GM18868 (cell line): ENCODE measurements at regions not wholly inside any gene's neighbourhood (a gene's known extent, or its start where the extent isn't known, plus 50 kb on each side); places are given as distances from the start of the nearest gene placed in this dataset.
"Not testable (repeated sequence)": the region's sequence is repeated elsewhere in the genome, so short reads cannot be mapped to it uniquely, and the experiment has no call there.

Experiments used
- ATAC-seq: cut with Tn5 transposase; IDR thresholded peaks from one replicate; pipeline ENCODE4 v1.9.1; 2021; ENCODE audit warnings: mild to moderate bottlenecking, moderate library complexity; ENCODE audit not compliant: unreplicated experiment

GRCh38 chr2:59177748-59178147 lies 936.6 kb upstream of the FANCL start:
- no peak for ATAC-seq

- peak; percentile 65 for ATAC-seq
Observed at GRCh38 chr2:59176737-59177136, 935.6 kb upstream of the FANCL start.

- ATAC-seq, result no peak
Observed at GRCh38 chr2:59174536-59175243, 933.6 kb upstream of the FANCL start.

GRCh38 chr2:59173325-59173724 lies 932.2 kb upstream of the FANCL start:
- ATAC-seq, result no peak

GRCh38 chr2:59171019-59171418 lies 929.9 kb upstream of the FANCL start:
- ATAC-seq, result no peak

- no peak for ATAC-seq
Observed at GRCh38 chr2:59168766-59169165, 927.6 kb upstream of the FANCL start.

GRCh38 chr2:59167514-59167913 lies 926.4 kb upstream of the FANCL start:
- ATAC-seq, result no peak

GRCh38 chr2:59157908-59158307 lies 916.8 kb upstream of the FANCL start:
- ATAC-seq, result not testable (repeated sequence)

- ATAC-seq, result no peak
Observed at GRCh38 chr2:59151805-59152204, 910.7 kb upstream of the FANCL start.

- no peak for ATAC-seq
Observed at GRCh38 chr2:59150217-59150849, 909.2 kb upstream of the FANCL start.

GRCh38 chr2:59149271-59149670 lies 908.1 kb upstream of the FANCL start:
- no peak for ATAC-seq

- no peak for ATAC-seq
Observed at GRCh38 chr2:59112258-59112657, 871.1 kb upstream of the FANCL start.

- ATAC-seq, result no peak
Observed at GRCh38 chr2:59096973-59097372, 855.8 kb upstream of the FANCL start.

- no peak for ATAC-seq
Observed at GRCh38 chr2:59093571-59093970, 852.4 kb upstream of the FANCL start.

GRCh38 chr2:59084326-59084725 lies 843.2 kb upstream of the FANCL start:
- no peak for ATAC-seq

GRCh38 chr2:59083075-59083828 lies 842.1 kb upstream of the FANCL start:
- ATAC-seq, result no peak

GRCh38 chr2:59082657-59083056 lies 841.5 kb upstream of the FANCL start:
- no peak for ATAC-seq

GRCh38 chr2:59080451-59081181 lies 839.5 kb upstream of the FANCL start:
- ATAC-seq, result no peak

- ATAC-seq, result no peak
Observed at GRCh38 chr2:59077981-59078531, 836.9 kb upstream of the FANCL start.

GRCh38 chr2:59077026-59077725 lies 836.1 kb upstream of the FANCL start:
- no peak for ATAC-seq
